NCI-H748 (cell line): ENCODE measurements at regions not wholly inside any gene's neighbourhood (a gene's known extent, or its start where the extent isn't known, plus 50 kb on each side); places are given as distances from the start of the nearest gene placed in this dataset.

Experiments
- DNase-seq: peaks from one replicate; lab custom pipeline; 2025; ENCODE audit not compliant: unreplicated experiment; lab: John Stamatoyannopoulos, UW

- no peak for DNase-seq
These were observed 246.4 kb upstream of the PTBP2 start for GRCh38 chr1:96474985-96475743.

- DNase-seq = no peak
These were observed 245.7 kb upstream of the PTBP2 start for GRCh38 chr1:96475903-96476302.

- DNase-seq = peak; percentile 5
These were observed 243.4 kb upstream of the PTBP2 start for GRCh38 chr1:96478228-96478627.

DNA sequence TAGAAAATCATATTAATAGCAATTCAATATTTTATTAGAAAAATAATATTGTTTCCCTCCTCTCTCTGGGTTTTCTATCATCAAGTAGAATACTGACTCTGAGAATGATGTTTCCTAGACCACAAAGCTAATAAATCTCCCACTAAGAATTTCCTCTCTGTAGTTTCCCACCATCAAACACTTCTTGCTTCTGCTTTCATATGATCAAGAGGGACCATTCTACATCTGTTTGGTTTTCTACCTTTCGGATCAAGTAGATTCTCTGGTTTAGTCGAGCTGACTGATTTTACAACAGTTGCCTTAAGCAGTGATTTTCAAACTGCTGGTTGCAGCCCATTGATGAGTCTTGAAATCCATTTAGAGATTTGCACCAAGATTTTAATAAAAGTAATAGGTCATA lies 240.2 kb upstream of the PTBP2 start:
- no peak for DNase-seq

GRCh38 chr1:96482616-96483015 lies 239.0 kb upstream of the PTBP2 start:
- no peak for DNase-seq

DNA sequence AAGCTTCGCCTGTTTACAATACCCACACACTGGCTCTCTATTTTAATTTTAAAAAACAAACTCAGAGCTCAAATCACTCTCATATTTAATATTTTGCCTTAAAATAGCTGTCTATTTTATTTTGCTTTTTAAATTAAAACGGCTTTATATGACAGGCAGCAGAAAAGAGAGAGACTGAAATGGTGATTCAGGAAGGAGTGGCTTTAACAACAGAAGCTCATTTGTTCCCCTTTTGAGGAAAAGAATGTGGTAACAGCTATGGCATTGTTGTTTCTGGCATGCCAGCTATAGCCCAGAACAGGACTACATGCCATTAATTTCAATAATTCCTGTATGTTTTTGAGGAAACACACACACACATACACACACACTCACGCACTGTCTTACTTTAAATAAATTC lies 234.2 kb upstream of the PTBP2 start:
- no peak for DNase-seq

DNA sequence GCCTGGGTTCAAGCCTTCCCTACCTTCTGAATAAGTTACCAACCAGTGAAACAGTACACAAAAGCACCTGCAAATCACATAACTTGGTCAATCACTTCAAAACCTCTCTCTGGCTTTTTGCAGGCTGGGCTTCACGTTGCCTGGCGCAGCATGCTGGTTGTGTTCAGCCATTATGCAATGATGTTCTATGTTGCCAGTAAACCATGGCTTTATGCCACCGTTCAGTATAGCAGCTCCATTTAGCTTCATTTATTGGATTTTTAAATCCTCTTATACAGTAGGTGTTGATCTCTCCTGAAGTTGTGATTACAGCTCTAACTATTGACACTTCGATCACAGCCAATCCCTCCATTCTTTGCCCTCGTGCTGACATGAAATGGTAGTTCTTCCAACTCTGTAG lies 233.6 kb upstream of the PTBP2 start:
- no peak for DNase-seq

DNA sequence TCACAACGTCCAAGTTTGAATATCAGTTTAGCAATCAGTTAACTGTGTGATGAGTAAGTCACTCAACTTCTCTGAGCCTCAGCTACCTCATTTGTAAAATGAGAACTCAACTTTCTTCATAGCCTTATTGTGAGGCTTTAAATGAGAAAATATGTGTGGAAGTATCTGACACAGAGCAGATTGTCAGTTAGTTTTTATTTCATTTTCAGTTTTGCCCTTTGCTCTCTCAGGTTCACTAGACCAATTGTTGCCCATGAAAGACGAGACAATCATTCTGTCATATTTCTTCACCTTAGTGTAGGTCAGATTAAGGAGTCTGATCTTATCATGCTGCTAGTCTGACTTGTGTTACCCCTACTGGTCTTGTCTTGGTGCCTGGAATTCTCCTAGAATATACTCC lies 232.8 kb upstream of the PTBP2 start:
- DNase-seq = no peak

GRCh38 chr1:96492236-96492635 lies 229.3 kb upstream of the PTBP2 start:
- peak; percentile 45 for DNase-seq

GRCh38 chr1:96498744-96499340 lies 222.7 kb upstream of the PTBP2 start:
- DNase-seq = no peak

DNA sequence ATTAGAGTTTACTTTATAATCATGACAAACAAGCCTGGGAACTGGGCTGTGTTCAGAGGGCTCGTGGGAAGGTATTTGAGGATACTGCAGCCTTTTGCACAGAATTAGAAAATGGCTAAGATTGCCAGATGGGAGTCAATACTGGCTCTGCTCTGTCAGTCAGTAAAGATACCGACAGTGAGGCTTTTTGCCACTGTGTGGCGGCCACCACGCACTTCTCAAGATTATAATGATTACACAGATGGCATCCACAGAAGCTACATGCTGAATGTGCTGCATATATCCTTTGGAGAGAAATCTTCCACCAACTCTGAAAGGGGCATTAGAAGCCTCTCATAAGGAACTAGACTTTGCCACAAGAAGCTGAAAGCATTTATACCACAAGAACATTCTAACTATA lies 213.4 kb upstream of the PTBP2 start:
- DNase-seq = no peak

- no peak for DNase-seq
These were observed 212.2 kb upstream of the PTBP2 start for GRCh38 chr1:96509339-96509738.

DNA sequence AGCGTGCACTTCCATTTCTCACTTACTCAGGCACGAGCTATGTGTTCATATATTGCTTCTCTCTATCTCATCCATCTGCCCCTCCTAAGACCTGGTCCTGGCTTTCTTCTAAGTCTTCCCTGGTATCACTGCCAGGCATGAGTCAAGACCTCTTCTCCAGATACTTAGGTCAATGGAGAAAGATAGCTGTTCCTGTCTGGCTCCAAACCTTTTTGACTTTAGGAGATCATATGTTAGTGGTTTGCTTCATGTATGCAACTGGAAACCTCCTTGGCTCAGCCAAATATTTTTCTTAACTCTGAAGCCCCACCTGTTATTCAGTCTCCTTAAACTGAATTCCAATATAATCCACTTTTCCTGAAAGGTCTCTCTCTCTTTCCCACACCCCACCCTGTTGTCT lies 211.6 kb upstream of the PTBP2 start:
- no peak for DNase-seq

- no peak for DNase-seq
These were observed 211.2 kb upstream of the PTBP2 start for GRCh38 chr1:96510391-96510790.

GRCh38 chr1:96510911-96511310 lies 210.7 kb upstream of the PTBP2 start:
- peak; percentile 5 for DNase-seq

GRCh38 chr1:96513136-96513535 lies 208.4 kb upstream of the PTBP2 start:
- DNase-seq = no peak

GRCh38 chr1:96515430-96515829 lies 206.2 kb upstream of the PTBP2 start:
- DNase-seq = no peak

DNA sequence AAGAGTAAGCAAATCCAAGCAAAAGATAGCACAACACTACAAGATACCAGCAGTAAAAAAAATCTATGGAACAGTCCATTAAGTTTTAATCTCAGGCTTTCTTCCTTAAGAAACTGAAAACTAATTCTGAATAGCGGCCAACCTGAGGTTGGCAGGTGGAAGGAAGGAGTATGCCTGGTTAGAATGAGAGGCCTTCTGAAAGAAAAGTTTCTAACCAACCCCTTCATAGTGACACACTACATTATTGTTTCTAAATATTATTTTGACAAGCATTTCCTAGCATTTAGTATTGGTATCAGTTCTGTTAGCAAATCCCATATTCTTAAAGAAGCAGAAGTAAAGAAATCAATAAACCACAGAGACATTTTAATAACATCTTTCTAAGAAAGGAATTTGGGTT lies 205.7 kb upstream of the PTBP2 start:
- DNase-seq = no peak

- no peak for DNase-seq
These were observed 201.6 kb upstream of the PTBP2 start for GRCh38 chr1:96519851-96520578.

DNA sequence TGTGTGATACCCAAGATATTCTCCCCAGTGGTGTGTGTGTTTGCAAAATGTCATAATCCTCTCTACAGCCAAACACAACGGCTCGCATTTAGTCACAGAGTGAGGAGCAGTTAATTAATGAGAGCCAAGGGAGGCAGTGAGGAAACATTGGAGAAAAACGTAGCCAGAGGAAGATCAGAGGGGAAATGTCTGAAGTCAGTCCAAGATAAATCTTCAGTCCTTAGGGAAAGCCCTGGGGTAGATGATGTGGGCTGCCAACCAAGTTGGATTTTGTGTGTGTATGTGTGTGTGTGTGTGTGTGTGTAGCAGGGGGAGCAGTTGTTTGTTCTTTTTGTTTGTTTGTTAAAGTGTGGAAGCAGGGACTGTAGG lies 201.0 kb upstream of the PTBP2 start:
- DNase-seq = no peak

GRCh38 chr1:96521010-96521409 lies 200.6 kb upstream of the PTBP2 start:
- DNase-seq = no peak

GRCh38 chr1:96521994-96522760 lies 199.4 kb upstream of the PTBP2 start:
- no peak for DNase-seq
